ENCODE measurements at regions not wholly inside any gene's neighbourhood (a gene's known extent, or its start where the extent isn't known, plus 50 kb on each side); places are given as distances from the start of the nearest gene placed in this dataset.

GRCh38 chr21:15151385-15152103, 86.7 kb upstream of the NRIP1 start:
- no peak for DNase-seq (ENCODE audit: low read depth)

- no peak for DNase-seq (ENCODE audit: low read depth)
Observed at GRCh38 chr21:15152591-15152990, 87.8 kb upstream of the NRIP1 start.

GRCh38 chr21:15159382-15160020, 94.7 kb upstream of the NRIP1 start:
- DNase-seq (ENCODE audit: low read depth): no peak

GRCh38 chr21:15160136-15160535, 95.3 kb upstream of the NRIP1 start:
- no peak for DNase-seq (ENCODE audit: low read depth)

- no peak for DNase-seq (ENCODE audit: low read depth)
Observed at GRCh38 chr21:15162921-15163320, 98.1 kb upstream of the NRIP1 start.

GRCh38 chr21:15164273-15164672, 99.5 kb upstream of the NRIP1 start:
- no peak for DNase-seq (ENCODE audit: low read depth)

- no peak for DNase-seq (ENCODE audit: low read depth)
Observed at GRCh38 chr21:15164678-15165303, 100.0 kb upstream of the NRIP1 start.

- DNase-seq (ENCODE audit: low read depth): no peak
Observed at GRCh38 chr21:15170614-15171013, 105.8 kb upstream of the NRIP1 start.

- DNase-seq (ENCODE audit: low read depth): no peak
Observed at GRCh38 chr21:15171546-15171945, 106.7 kb upstream of the NRIP1 start.

- no peak for DNase-seq (ENCODE audit: low read depth)
Observed at GRCh38 chr21:15172963-15173362, 108.2 kb upstream of the NRIP1 start.

GRCh38 chr21:15174923-15175322, 110.1 kb upstream of the NRIP1 start:
- no peak for DNase-seq (ENCODE audit: low read depth)

- DNase-seq (ENCODE audit: low read depth): no peak
Observed at GRCh38 chr21:15182731-15183130, 117.9 kb upstream of the NRIP1 start.

- DNase-seq (ENCODE audit: low read depth): no peak
Observed at GRCh38 chr21:15183813-15184257, 119.0 kb upstream of the NRIP1 start.

- DNase-seq (ENCODE audit: low read depth): no peak
Observed at GRCh38 chr21:15190412-15190811, 125.6 kb upstream of the NRIP1 start.

- no peak for DNase-seq (ENCODE audit: low read depth)
Observed at GRCh38 chr21:15190837-15191236, 126.0 kb upstream of the NRIP1 start.

- no peak for DNase-seq (ENCODE audit: low read depth)
Observed at GRCh38 chr21:15191342-15191741, 126.5 kb upstream of the NRIP1 start.

GRCh38 chr21:15192243-15192642, 127.4 kb upstream of the NRIP1 start:
- DNase-seq (ENCODE audit: low read depth): no peak

GRCh38 chr21:15193937-15194336, 129.1 kb upstream of the NRIP1 start:
- DNase-seq (ENCODE audit: low read depth): no peak

GRCh38 chr21:15195104-15195503, 130.3 kb upstream of the NRIP1 start:
- no peak for DNase-seq (ENCODE audit: low read depth)

- DNase-seq (ENCODE audit: low read depth): no peak
Observed at GRCh38 chr21:15195768-15196167, 131.0 kb upstream of the NRIP1 start.

- DNase-seq (ENCODE audit: low read depth): no peak
Observed at GRCh38 chr21:15197696-15198095, 132.9 kb upstream of the NRIP1 start.

- no peak for DNase-seq (ENCODE audit: low read depth)
Observed at GRCh38 chr21:15199414-15200383, 134.9 kb upstream of the NRIP1 start.

Data from stimulated activated CD8-positive, alpha-beta memory T cell treated with anti-CD3 and anti-CD28 coated beads, Interleukin-15, amount 100 ng/mL, for 1 hour (primary cell).